Stromal cell of bone marrow (primary cell): ENCODE measurements at regions not wholly inside any gene's neighbourhood (a gene's known extent, or its start where the extent isn't known, plus 50 kb on each side); places are given as distances from the start of the nearest gene placed in this dataset.
"Not testable (repeated sequence)": the region's sequence is repeated elsewhere in the genome, so short reads cannot be mapped to it uniquely, and the experiment has no call there.

Experiments
- DNase-seq: peaks from one replicate; pipeline ENCODE4 v3.0.0-alpha.2; 2012; ENCODE audit warnings: low read depth

- no peak for DNase-seq
Measured at GRCh38 chr16:85202631-85203461, 90.6 kb upstream of the CIBAR2 start.

GRCh38 chr16:85203462-85203813, 91.2 kb upstream of the CIBAR2 start:
- DNase-seq, result no peak

- peak; percentile 74 for DNase-seq
Measured at GRCh38 chr16:85204242-85205010, 92.2 kb upstream of the CIBAR2 start.

GRCh38 chr16:85205257-85205656, 93.0 kb upstream of the CIBAR2 start:
- DNase-seq, result not testable (repeated sequence)

GRCh38 chr16:85205747-85206471, 93.6 kb upstream of the CIBAR2 start:
- DNase-seq, result no peak

GRCh38 chr16:85206472-85207356, 94.4 kb upstream of the CIBAR2 start:
- DNase-seq, result no peak

- DNase-seq, result no peak
Measured at GRCh38 chr16:85207357-85207921, 95.2 kb upstream of the CIBAR2 start.

GRCh38 chr16:85208181-85208580, 95.9 kb upstream of the CIBAR2 start:
- DNase-seq, result no peak

- DNase-seq, result no peak
Measured at GRCh38 chr16:85208643-85209520, 96.6 kb upstream of the CIBAR2 start.

- DNase-seq, result no peak
Measured at GRCh38 chr16:85209526-85210121, 97.4 kb upstream of the CIBAR2 start.

GRCh38 chr16:85210423-85211169, 98.3 kb upstream of the CIBAR2 start:
- DNase-seq, result peak; percentile 72

- peak; percentile 44 for DNase-seq
Measured at GRCh38 chr16:85211271-85211801, 99.1 kb upstream of the CIBAR2 start.

GRCh38 chr16:85213926-85214675, 101.8 kb upstream of the CIBAR2 start:
- DNase-seq, result no peak

GRCh38 chr16:85215478-85216118, 103.3 kb upstream of the CIBAR2 start:
- DNase-seq, result no peak

GRCh38 chr16:85216522-85217375, 104.5 kb upstream of the CIBAR2 start:
- DNase-seq, result no peak

GRCh38 chr16:85220125-85220839, 108.0 kb upstream of the CIBAR2 start:
- DNase-seq, result no peak
